HG03558 (cell line): ENCODE measurements at regions not wholly inside any gene's neighbourhood (a gene's known extent, or its start where the extent isn't known, plus 50 kb on each side); places are given as distances from the start of the nearest gene placed in this dataset.

Source experiments
- ATAC-seq: cut with Tn5 transposase; IDR thresholded peaks from one replicate; pipeline ENCODE4 v1.9.1; 2021; ENCODE audit warnings: moderate number of reproducible peaks; ENCODE audit not compliant: unreplicated experiment; ENCODE audit errors: extremely low read depth

DNA sequence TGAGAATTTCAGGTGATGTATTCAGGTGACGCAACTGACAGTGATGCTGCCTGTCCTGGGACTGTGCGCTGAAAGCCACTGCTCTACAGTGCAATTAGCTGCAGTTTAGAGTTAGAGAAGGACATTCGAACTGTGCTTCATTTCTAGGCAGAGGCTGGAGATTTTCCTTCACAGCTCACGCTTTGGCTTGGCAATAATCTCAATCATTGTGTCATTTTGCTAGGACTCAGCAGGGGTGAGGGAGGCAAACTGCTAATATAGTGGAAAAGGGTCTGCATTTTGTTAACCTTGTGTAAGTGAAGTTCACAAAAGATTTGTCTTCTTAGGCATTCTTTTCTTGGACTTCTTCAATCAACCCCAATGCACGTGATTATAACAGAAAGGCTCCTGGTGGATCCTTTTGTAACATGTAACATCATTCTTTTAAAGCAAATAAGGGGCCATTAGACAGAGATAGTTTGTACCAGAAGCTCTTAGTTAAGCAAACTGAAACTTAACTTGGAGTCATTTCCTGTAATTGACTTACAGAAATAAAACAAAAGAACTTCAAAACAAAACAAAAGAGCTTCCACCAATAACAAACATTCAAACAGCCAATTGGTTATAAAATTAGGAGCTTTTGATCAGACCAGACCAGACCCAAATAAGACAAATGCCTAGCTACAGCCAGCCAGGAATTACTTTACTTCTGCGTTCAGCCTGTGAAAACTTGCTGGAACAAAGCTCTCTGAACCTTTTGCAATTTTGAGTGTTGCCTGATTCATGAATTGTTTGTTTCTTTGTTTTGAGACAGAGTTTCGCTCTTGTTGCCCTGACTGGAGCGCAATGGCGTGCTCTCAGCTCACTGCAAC lies 1376.3 kb upstream of the CELF4 start:
- no peak for ATAC-seq

DNA sequence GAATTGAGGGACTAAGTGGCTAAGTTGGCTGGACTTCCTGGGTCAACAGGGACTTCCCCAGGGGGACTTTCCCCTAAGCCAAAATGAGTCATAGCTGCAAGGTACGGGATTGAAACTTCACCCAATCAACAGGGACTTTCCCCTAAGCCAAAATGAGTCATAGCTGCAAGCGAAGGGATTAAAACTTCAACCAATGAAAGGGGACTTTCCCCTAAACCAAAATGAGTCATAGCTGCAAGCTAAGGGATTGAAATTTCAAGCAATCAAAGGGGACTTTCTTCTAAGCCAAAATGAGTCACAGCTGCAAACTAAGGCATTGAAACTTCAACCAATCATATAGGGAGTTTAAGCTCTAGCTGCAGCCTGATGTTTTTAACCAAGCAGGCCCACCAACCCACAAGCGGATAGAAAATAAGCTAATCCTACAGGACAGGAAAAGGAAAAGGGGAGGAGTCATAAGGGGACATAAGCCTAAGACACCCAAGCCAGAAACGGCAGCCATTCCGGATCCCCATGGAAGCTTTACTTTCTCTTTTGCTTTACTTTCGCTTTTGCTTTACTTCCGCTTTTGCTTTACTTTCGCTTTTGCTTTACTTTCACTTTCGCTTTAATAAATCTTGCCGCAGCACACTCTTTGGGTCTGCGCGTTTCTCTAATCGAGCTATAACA lies 1375.4 kb upstream of the CELF4 start:
- ATAC-seq, result peak; percentile 83

GRCh38 chr18:38940475-38940862 lies 1374.9 kb upstream of the CELF4 start:
- ATAC-seq, result peak; percentile 10

DNA sequence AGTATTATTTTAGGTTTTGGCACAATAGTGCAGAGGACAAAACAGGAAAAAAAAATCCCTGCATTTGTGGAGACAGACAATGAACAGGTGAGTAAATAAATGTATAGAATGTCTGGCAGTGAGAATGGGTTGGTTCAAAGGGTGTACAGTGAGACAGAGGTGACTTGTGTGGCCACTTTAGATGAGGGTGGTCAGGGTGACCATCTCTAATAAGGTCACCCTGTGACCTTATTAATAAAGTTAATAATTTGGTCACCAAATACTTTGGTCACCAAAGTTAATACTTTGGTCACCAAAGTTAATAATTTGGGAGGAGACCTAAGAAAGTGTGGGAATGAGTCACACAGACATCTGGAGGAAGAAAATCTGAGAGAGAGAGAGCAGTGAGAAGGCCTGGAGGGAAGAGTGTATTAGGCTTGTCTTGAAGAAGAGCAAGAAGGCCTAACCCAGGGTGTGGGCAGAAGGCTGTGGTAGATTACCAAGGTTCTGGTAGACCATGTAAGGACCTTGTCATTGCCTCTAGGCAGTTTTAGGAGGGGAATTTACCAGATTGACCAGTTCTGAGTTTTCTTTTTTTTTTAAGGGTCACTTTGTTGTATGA lies 1368.4 kb upstream of the CELF4 start:
- peak; percentile 78 for ATAC-seq

DNA sequence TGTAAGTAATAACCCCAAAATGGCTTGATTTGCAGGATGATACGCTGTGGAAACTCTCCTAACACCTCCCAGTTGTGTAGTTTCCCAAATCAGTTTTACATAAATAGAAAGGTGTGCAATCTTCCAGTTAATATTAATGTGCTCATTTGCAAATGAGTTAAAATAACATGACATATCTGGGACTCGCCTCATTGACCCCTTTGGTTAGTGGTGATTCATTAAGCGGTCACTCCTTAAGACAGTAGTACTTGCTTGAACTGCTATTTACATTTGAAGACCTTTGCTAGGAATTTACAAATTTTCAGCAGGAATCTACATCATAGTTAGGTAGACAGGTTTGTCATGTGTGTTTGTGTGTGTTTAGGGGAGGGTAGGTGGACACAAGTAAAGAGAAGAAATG lies 1367.7 kb upstream of the CELF4 start:
- ATAC-seq, result no peak

- peak; percentile 46 for ATAC-seq
Measured at GRCh38 chr18:38932752-38933151, 1367.2 kb upstream of the CELF4 start.

- ATAC-seq, result no peak
Measured at GRCh38 chr18:38931754-38932050, 1366.1 kb upstream of the CELF4 start.

- ATAC-seq, result no peak
Measured at GRCh38 chr18:38930881-38931753, 1365.5 kb upstream of the CELF4 start.

DNA sequence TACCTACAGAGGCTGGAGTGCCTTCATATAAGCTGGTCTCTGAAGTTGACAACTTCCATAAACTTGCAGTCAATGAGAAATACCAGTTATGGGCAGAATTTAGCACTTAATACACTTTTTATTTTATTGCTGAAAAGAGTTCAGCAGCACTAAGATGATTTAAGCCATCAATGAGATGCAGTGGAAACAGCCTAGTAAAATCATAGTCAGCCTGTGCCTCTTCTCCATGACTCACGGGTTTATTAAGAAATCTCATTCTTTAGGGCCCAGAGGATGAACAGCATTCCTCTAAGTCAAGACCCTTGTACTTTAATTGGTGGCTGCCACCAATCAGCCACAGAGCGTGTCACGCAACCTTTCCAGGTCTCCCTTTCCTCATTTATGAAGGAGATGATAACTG lies 1357.9 kb upstream of the CELF4 start:
- no peak for ATAC-seq

DNA sequence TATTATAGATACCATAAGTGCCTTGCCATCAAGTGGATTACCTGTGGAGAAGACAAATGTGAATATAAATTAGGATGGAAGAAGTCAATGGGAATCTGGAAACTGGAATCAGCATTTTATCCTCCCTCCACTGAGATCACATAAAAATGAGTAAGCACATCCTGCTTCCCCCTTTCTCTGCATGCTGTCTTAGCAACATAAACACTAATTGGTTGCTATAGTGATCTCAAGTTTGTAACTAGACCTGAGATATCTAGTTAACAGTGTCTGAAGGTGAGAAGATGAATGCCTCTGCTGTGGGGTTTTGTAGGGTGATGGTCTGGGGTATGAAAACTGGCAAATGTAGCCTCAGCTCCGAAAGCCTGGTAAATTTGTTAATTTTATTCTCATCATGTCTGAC lies 1357.5 kb upstream of the CELF4 start:
- no peak for ATAC-seq

DNA sequence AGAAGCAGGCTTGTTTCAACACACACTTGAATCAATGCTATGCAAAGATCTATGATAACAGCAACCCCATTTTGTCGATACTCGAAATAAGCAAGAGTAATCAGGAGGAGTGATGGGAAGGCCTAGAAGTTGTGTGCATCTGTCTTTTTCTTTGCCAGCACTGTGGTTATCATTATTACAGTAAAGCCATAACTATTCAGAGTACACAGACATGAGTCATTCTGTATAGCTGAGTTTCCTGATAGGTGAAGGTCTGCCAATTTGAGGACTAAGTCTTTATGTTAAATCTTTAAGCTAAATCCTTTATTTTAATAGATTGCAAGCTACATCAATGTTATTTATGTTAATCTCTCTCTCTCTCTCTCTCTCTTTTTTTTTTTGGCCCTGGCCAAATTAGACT lies 1344.4 kb upstream of the CELF4 start:
- ATAC-seq, result no peak

GRCh38 chr18:38902796-38903195 lies 1337.2 kb upstream of the CELF4 start:
- ATAC-seq, result no peak

DNA sequence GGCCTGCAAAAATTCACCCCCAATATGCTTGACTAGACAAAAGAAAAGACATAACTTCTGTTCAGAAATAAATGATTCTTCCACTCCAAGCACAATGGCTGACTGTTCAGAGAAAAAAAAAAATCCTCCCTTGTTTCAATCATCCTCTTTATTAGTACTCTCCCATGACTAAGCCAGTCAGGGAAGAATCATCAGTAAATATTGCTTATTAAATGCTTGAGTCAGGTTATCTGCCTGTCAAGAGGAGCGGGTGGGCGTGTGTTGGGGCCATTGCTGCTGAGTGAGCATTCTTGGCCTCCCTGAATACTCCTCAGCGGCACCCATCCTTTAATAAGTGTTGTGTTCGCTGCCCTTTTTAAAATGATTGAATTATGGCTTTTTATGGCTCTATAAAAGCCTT lies 1334.8 kb upstream of the CELF4 start:
- no peak for ATAC-seq

DNA sequence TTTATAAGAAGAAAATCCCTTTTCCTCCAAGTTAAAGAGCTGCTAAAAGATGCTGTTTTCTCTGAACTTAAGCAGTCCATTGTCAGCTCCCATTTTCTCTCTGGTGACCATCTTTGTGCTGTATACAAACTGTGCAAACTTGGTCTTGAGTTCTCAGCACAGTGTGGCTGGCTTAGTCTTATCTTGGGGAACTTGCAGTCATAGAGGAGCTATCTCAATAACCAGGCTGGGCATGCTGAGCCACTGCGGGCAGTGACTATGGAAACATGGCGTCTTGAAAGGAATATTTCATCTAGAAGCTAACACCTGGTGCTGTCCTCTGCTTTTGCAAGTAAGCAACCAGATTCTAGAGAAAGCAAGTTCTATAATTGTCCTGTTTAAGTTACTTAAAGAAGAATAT lies 1334.4 kb upstream of the CELF4 start:
- no peak for ATAC-seq

- no peak for ATAC-seq
Measured at GRCh38 chr18:38899252-38899651, 1333.7 kb upstream of the CELF4 start.

DNA sequence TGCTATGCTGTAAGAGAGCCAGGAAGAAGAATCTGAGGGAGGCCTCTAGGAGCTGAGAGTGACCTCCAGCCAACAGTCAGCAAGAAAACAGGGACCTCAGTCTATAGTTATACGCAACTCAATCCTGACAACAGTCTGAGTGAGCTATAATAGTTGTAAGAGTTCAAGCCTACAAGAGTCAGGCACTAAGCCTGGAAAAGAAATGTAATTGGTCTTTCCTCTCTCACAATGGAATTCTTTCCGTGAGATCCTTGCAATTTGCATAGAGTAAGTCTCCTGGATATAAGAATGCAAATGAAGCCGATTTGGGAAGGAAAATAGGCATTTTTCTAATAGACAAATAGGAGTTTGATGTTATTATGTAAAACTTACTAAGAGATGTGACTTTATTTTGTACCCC lies 1332.6 kb upstream of the CELF4 start:
- ATAC-seq, result no peak

GRCh38 chr18:38895560-38895959 lies 1330.0 kb upstream of the CELF4 start:
- ATAC-seq, result no peak

DNA sequence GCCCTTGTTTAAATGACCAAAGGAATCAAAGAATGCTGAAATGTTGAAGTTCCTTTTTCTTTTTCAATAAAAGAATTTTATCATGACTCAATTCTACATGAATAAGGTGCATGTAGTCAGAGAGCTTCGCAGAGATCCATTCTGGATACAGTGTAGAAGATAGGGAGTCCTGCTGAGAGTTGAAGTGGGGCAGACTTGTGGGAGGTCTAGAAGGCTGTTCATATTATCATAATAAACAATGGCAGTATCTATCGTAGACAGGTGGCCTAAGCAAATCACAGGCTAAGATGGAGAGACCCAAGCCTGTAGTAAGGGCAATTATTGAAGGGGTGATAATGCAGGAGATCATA lies 1322.0 kb upstream of the CELF4 start:
- ATAC-seq, result no peak

DNA sequence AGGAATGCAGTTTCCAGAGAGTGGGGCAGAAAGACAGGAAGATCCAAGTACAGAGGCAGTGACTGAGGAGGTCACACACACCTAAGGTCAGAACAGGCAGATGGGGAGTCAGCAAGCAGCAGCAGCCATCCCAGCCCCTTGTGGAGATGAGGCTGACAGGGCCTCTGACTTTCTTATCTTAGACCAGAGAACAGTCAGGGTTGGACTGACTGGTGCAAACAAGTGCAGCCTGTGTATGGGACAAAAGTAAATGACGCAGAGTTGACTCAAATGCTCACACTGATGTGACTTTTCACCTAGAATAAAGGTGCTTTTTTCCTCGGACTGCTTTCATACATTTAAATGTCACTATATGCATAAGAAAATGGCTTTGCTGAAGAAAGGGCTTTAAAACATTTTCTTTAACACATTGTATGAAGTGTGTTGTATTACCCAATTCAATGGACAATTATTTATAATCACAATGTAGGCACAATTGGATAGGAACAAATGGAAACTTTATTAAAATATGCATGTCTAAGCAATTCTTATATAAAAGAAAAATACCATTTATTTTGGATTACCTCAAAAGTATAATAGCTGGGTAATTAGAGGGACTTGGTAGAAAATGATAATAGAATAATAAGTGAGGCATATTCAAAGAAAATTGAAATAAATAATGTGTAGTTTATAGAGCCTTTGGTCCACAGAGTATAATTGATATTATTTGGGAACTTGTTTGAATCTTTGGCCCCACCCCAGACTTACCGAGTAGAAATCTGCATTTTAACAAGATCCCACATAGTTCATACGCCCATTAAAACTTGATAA lies 1321.5 kb upstream of the CELF4 start:
- ATAC-seq, result no peak

- no peak for ATAC-seq
Measured at GRCh38 chr18:38886235-38886634, 1320.6 kb upstream of the CELF4 start.
